ENCODE measurements at regions not wholly inside any gene's neighbourhood (a gene's known extent, or its start where the extent isn't known, plus 50 kb on each side); places are given as distances from the start of the nearest gene placed in this dataset.

GRCh38 chr5:31137676-31138075, 55.8 kb upstream of the CDH6 start:
- no peak for DNase-seq

- DNase-seq, result no peak
Observed at GRCh38 chr5:31135542-31135941, 57.9 kb upstream of the CDH6 start.

- DNase-seq, result no peak
Observed at GRCh38 chr5:31133488-31133887, 60.0 kb upstream of the CDH6 start.

- DNase-seq, result no peak
Observed at GRCh38 chr5:31131381-31131891, 62.0 kb upstream of the CDH6 start.

GRCh38 chr5:31130676-31131075, 62.8 kb upstream of the CDH6 start:
- no peak for DNase-seq

- no peak for DNase-seq
Observed at GRCh38 chr5:31124651-31125305, 68.7 kb upstream of the CDH6 start.

- DNase-seq, result no peak
Observed at GRCh38 chr5:31124026-31124425, 69.5 kb upstream of the CDH6 start.

GRCh38 chr5:31122998-31123951, 70.2 kb upstream of the CDH6 start:
- DNase-seq, result no peak

GRCh38 chr5:31121224-31121623, 72.3 kb upstream of the CDH6 start:
- no peak for DNase-seq

- DNase-seq, result no peak
Observed at GRCh38 chr5:31120642-31120948, 72.9 kb upstream of the CDH6 start.

GRCh38 chr5:31119938-31120641, 73.4 kb upstream of the CDH6 start:
- peak; percentile 90 for DNase-seq

- no peak for DNase-seq
Observed at GRCh38 chr5:31116466-31117031, 76.9 kb upstream of the CDH6 start.

- no peak for DNase-seq
Observed at GRCh38 chr5:31114817-31115216, 78.7 kb upstream of the CDH6 start.

GRCh38 chr5:31113666-31114350, 79.7 kb upstream of the CDH6 start:
- DNase-seq, result no peak

- DNase-seq, result no peak
Observed at GRCh38 chr5:31113101-31113500, 80.4 kb upstream of the CDH6 start.

GRCh38 chr5:31107091-31107518, 86.4 kb upstream of the CDH6 start:
- DNase-seq, result peak; percentile 70

GRCh38 chr5:31106691-31107090, 86.8 kb upstream of the CDH6 start:
- DNase-seq, result peak; percentile 46

- peak; percentile 54 for DNase-seq
Observed at GRCh38 chr5:31106278-31106677, 87.2 kb upstream of the CDH6 start.

- DNase-seq, result no peak
Observed at GRCh38 chr5:31104775-31105174, 88.7 kb upstream of the CDH6 start.

- no peak for DNase-seq
Observed at GRCh38 chr5:31100781-31101310, 92.6 kb upstream of the CDH6 start.

- DNase-seq, result no peak
Observed at GRCh38 chr5:31100047-31100575, 93.4 kb upstream of the CDH6 start.

GRCh38 chr5:31098811-31099210, 94.7 kb upstream of the CDH6 start:
- DNase-seq, result no peak

All from eye (tissue), 1 donor.